Neural progenitor cell (in vitro differentiated cells): ENCODE measurements at regions not wholly inside any gene's neighbourhood (a gene's known extent, or its start where the extent isn't known, plus 50 kb on each side); places are given as distances from the start of the nearest gene placed in this dataset.

Source experiments
- EZH2 ChIP-seq: fragments of 200-600 bp; sonication (generic); IDR thresholded peaks from 2 replicates; pipeline ENCODE4 v1.6.1; 2017; ENCODE audit warnings: antibody characterized with exemption, mild to moderate bottlenecking, moderate library complexity
- EZH2phosphoT487 ChIP-seq: fragments of 200-600 bp; sonication (generic); IDR thresholded peaks from 2 replicates; pipeline ENCODE4 v1.6.1; 2017; ENCODE audit warnings: antibody characterized with exemption
- TF ChIP-seq, protein P1 (sequence below): fragments of 200-600 bp; sonication (generic); IDR thresholded peaks from 2 replicates; pipeline ENCODE4 v1.5.1; 2017; ENCODE audit warnings: antibody characterized with exemption, mild to moderate bottlenecking

DNA sequence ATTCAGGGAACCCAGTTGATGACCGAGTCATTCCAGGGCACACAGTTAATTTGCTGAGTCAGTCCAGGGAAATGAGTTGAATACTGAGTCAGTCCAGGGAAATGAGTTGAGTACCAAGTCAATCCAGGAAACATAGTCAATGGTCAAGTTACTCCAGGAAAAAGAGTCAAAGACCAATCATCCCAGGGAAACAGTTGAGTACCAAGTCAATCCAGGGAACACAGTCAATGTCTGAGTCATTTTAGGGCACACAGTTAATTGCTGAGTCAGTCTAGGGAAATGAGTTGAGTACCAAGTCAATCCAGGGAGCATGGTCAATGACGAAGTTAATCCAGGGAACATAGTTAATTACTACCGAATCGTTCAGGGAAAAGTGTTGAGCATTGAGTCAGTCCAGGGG is 754.4 kb downstream of the NLGN4X start:
- TF ChIP-seq, protein P1, sequence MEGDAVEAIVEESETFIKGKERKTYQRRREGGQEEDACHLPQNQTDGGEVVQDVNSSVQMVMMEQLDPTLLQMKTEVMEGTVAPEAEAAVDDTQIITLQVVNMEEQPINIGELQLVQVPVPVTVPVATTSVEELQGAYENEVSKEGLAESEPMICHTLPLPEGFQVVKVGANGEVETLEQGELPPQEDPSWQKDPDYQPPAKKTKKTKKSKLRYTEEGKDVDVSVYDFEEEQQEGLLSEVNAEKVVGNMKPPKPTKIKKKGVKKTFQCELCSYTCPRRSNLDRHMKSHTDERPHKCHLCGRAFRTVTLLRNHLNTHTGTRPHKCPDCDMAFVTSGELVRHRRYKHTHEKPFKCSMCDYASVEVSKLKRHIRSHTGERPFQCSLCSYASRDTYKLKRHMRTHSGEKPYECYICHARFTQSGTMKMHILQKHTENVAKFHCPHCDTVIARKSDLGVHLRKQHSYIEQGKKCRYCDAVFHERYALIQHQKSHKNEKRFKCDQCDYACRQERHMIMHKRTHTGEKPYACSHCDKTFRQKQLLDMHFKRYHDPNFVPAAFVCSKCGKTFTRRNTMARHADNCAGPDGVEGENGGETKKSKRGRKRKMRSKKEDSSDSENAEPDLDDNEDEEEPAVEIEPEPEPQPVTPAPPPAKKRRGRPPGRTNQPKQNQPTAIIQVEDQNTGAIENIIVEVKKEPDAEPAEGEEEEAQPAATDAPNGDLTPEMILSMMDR, result no peak
- TF ChIP-seq EZH2phosphoT487, result no peak
- TF ChIP-seq EZH2, result no peak
